ENCODE measurements at regions not wholly inside any gene's neighbourhood (a gene's known extent, or its start where the extent isn't known, plus 50 kb on each side); places are given as distances from the start of the nearest gene placed in this dataset.

DNA sequence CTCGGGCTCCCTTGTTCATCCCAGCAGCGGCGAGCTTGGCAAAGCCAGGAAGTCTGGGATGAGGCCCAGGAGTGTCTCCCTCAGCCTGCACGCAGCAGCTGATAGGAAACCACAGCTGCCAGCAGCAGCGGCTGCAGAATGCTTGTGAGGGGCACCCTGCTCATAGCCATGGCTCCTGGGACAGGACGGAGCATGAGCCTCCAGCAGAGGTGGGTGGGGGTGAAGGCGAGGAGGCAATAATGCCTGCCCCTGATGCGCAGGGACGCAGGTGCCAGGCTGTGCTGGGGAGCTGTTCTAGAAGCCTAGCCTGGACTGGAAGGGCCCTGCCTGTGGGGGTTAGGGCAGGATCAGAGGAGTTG is 157.9 kb downstream of the CD83 start:
- no peak for DNase-seq (ENCODE audit: low spot score)

DNA sequence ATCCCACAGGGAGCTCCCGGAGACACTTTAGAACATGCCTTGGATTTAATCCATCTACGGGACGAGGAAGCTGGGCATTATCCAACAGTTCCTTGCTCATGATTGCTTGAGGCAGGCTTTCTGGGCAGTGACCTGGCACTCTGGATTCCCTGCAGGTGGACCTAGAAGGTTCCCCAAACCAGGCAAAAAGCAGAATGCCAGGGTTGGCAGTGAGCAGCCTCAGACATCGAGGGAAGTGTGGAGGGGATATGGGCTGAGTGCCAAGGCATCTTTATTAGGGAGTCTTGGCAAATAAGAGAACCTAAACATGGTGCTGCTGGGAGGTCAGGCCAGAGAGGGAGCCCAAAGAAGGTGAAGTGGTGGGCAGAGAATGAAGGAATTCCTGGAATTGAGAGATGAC is 158.5 kb downstream of the CD83 start:
- no peak for DNase-seq (ENCODE audit: low spot score)

DNA sequence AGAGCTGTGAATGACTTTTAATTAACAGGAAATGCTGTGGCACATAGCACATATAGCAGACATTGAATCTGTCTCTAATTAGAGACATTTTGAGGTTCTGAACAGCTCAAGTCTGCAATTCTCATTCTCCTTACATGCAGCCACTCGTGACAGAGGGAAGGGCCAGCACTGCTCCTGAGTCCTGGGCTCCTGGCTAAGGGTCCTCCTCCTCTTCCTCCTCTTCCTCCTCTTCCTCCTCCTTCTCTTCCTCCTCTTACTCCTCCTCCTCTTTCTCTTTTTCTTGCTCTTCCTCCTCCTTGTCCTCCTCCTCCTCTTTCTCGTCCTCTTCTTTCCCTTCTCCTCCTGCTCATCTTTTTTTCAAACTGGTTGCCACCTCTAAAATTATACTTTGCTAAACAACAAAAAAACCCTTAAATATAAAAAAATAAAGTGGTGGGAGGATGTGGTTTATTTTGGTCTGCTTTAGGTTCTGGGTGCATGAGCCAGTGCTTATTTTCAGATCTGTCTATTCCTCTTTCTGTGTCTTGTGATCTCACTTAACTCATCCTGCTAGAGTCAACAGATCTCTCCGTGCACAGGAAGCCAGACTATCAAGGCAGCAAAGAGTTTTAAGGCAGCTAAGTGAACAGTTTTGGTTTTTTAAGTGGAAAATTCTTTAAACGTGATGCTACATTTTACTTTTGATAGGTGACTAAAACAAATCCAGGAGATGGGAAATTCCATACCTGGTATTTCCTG is 159.3 kb downstream of the CD83 start:
- DNase-seq (ENCODE audit: low spot score): peak; percentile 72

DNA sequence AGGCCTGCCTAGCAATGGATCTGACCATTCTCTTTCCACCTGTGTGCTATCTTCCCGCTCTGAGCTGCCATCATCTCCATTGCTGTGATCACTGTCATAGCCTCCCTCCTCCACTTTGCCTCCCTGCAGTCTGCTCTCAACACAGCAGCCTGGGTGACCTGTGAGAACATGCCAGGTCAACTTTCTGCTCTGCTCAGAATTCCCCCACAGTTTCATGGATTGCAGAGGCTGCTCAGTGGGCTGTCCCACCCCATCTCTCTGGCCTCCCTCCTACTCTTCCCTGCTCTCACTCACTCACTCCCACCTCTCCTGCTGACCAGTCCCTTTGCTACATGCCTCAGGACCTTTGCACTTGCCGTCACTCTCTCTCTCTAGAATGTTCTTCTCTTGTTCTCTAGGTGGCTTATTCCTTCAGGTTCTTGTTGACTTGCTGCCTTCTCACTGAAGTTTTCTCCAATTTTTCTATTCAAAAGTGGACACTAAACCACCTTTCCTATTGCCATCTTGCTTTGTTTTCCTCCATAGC is 159.9 kb downstream of the CD83 start:
- DNase-seq (ENCODE audit: low spot score): no peak

DNA sequence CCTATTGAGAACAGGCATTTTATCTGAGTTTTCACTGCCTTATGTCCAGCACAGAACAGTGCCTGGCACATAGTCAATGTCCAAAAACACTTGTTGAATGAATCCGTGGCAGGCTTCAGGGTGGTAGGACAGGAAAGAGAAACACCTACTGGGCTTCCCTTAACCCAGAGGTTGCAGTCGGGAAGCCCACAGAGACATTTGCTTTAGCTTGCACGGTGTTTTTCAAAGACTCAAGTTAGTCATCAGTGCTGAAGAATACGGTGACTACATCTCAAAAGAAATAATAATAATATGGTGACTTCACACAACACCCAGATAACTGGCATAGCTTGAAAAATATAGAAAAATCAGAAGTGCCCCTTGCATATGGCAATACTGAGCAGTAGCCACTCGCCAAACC is 160.4 kb downstream of the CD83 start:
- no peak for DNase-seq (ENCODE audit: low spot score)

DNA sequence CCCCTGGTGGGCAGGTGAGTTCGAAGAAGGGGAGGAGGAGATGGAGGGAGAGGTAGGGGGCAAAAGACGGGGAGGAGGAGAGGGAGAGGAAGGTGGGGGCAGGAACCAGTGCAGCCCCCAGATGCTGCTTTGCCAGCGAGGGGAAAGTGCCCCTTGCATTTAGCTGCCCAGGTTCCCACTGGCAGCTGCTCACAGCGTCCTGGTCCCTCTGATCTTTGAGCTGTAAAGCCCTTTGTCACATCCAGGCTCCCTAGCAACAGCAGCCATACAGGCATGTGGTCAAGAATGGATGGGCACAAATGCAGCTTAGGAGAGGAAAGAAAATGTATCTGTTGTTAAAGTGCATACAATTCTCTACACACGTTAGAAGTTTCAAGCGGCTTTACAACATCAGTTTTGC is 160.9 kb downstream of the CD83 start:
- no peak for DNase-seq (ENCODE audit: low spot score)

DNA sequence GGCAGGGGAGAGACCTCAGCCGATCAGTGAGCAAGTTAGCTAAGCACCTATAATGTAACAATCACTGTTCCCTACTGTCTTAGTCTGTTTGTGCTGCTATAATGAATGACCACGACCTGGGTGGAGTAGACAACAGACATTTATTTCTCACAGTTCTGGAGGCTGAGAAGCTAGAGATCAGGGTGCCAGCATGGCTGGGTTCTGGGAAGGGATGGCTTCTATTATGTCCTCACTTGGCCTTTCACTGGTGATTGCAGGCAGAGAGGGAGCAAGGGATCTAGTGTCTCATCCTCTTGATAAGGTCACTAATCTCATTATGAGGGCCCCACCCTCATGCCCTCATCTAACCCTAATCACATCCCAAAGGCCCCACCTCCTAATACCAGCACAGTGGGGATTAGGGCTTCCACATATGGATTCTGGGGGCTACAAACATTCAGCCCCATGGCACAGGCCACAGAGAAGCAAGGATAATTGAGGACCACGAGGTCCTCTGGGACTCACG is 162.5 kb downstream of the CD83 start:
- DNase-seq (ENCODE audit: low spot score): no peak

DNA sequence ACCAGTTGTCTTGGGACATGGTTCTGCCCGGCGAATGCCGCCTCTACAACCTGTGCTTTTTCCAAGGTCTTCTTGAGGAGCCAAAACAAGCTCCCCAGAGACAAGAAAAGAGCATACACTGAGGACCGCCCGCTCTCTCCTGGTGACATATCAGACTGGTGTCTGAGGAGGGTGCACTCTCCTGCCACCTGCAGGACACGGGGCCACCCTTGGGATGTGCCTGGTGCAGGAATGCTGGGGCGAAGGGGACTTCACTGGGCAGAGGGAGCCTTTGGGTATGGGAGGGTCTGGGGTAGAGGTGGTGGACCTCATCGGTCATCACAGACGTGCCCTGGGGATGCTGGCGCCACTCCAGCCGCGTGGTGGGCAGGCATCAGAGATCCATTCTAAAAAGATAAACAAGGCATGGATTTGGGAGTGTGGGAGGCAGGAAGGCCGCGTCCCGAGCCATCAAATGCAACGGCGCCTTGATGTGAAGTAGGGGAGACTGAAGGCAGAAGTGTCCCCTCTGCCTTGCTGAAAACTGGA is 163.3 kb downstream of the CD83 start:
- no peak for DNase-seq (ENCODE audit: low spot score)

DNA sequence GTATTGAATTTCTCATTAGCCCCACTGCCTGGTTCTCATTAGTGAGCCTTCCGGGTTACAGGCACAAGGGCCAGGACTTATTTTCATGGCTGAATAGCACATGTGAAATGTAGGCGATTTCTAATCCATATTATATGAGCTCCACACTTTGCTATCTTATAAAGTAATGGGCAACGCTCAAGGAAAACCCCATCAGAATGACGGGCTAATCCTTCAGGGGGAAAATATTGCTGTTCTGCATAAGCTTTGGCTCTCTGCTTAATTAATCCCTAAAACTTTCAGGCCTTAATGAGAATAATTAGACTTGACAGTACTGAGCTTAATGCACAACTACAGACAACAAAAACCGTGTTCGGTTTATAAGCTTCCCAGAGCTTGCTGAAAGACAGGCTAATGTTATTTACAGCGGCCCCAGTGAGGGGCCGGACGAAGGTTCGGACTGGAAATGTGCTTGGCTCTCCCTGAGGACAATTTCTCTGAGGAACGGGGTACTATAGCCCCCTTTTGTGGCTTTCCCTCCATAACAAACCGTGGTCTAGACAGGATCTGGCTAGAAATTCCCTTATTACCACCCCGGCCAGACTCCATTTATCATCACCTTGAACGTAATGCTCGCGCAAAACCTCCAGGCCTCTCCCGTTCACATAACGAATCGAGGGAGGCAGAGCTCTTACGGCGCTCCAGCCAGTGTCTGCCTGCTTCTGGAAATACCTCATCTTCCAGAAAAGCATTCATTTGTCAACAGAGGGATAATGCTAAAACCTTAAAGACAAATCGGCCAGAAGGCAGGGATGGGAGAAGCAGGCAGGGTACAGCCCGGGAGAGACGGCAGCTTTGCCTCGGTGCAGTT is 164.5 kb downstream of the CD83 start:
- DNase-seq (ENCODE audit: low spot score): no peak

DNA sequence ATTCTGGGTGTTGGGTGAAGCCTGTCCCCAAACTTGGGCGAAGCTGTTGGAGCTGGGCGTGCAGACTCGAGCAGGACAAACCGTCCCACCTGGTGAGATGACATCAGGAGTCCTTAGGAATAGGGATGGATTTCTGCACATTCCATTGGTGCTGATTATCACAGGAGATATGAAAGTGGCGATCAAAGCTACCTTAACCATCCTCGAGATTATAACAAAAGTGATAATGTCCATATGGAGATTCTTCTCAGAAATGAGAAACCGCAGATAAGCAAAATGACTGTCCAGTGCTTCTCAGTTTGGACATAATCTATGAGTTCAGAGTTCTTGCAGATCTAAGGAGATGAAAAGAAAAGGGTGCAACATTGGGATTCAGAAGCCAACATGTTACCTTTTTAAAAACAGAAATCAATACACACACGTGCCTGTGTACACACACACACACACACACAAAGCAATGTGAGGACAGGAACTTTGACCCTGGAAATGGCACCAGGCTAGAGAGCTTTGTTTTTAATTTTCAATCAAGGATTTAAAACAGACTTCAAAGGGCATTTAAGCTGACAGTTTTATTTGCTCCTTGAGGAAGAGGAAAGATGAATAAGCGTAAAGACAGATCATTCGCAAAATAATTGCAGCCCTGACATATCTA is 165.4 kb downstream of the CD83 start:
- no peak for DNase-seq (ENCODE audit: low spot score)

DNA sequence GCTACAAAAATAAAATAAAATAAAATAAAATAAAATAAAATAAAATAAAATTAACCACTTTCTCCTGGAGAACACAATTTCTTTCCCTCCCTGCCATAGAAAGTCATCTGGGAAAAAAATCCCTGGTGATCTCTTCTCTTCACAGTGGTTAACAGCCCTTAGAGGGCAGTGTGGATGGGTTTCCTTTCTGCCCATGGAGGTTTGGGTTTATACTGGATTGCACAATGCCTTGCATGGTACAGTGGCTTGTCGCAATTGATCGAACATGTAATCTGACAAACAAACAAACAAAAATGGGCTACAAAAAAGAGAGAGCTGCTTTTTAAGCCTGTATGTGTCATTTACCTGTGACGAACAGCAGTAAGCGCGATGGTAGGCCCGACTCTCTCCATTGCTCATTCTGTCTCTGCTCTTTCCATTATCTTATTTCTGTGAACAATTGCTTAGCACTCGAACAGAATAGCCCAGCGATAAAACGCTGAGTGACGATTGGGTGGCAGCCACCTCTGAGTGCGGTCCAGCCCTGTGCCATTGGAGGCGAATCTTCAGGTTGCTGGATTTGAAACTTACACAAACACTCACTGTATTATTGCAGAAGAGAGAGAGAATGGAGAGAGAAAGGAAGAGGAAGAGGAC is 166.1 kb downstream of the CD83 start:
- no peak for DNase-seq (ENCODE audit: low spot score)

DNA sequence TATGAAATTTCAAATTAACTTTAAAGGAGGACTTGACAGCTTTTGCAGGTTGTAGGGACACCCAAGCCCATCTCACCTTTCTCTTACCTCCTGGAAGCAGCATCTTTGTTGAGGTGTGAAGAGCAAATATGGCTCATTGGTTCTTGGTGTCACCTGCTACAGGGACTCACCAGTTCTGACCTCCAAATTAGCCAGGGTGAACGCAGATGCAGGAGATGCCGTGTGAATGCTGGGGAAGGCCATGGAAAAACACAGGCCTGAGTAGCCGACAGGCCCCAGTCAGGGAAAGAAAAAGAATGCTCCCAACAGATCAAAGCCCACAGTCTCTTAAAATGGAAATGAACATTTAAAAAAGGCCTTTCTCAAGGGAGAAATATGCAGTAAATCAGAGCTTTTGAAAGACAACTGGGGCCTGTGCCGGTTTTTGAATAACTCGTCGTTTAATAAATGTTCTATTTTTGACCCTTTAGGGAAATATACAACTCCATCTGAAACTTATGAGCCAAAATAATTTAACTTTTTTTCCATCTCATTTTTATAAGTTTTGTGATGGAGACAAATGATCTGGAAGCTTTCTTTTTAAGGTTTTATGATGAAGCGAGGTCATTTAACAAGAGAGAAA is 167.5 kb downstream of the CD83 start:
- no peak for DNase-seq (ENCODE audit: low spot score)

DNA sequence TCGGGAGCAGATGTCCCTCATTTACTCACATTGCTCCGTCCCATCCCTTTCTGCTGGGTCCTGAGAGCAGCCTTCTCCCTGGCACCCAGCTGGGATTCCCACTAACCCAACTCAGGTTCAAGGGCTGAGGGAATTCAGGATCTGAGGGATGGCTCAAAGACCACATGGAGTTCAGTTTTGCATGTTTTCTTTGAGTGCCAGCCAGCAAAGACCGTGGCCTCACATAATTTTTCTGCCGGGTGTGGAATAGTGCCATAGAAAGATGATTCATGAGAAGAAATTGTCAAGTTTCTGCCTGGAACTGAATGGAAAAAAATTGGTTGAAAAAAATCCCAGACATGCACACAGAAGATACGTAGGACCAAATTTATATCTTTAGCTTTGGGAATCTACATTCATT is 168.6 kb downstream of the CD83 start:
- no peak for DNase-seq (ENCODE audit: low spot score)

DNA sequence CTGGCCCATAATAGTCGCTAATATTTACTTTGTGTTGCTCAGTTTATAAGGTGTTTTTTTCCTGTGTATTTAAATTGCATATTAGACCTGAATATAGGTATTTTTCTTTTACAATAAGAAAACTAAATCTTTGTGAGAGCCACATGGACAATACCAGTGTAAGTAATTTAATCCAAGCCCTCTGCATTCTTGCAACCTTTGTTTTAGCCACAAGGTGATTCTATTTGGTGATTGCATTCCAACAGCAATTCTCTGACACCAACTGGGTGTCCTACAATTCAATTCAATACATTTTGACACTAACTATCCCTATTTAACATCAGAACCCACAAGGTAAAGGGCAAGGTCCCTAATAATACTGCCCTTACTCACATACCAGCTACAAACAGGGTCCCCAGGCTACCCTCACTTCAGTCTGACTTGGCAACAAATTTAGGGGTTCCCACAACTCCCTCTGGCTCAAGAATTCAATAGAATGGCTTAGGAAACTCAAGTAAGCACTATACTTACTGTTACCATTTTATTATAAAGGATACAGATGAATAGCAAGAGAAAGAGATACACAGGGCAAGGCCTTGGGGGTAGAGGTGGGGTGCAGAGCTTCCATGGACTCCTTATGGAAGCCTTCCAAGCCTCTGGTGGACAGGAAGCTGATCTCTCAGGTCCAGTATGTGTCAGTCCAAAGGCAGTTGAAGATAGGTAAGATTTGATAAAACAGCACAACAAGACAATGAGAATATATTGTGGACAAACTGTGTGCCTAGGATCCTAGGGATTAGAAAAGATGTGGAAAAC is 169.3 kb downstream of the CD83 start:
- DNase-seq (ENCODE audit: low spot score): no peak

DNA sequence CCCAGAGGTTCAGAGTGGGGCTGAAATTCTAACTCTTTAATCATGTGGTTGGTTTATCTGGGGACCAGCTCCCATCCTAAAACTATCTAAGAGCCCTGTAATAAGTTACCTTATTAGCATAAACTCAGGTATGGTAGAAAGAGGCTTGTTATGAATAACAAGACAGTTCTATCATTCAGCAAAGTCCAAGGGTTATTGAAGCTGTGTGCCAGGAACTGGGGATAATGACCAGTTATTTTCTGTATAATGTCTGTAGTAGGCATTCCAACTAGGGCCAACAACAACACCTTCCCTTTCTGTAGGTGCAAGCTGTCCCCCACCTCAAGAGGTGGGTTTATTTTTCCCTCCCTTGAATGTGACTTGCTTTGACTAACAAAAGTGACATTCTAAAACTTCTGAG is 170.1 kb downstream of the CD83 start:
- no peak for DNase-seq (ENCODE audit: low spot score)

DNA sequence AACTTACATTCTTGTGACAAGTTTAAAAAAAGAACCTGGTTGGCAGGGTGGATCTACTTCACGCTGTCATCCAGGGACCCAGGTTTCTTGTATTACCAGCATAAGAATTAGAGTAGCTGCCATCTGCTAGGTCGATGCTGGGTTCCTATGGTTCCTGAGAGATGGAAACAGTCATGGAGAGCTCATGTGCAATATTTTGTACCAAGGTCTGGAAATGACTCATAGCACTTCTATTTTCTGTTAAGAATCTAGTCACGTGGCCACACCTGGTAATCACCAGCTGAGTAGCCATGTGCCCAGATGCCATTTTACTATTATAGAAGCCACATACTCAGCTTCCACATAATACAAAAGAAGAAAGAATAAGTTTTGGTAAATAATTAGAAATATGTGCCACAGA is 171.3 kb downstream of the CD83 start:
- no peak for DNase-seq (ENCODE audit: low spot score)

DNA sequence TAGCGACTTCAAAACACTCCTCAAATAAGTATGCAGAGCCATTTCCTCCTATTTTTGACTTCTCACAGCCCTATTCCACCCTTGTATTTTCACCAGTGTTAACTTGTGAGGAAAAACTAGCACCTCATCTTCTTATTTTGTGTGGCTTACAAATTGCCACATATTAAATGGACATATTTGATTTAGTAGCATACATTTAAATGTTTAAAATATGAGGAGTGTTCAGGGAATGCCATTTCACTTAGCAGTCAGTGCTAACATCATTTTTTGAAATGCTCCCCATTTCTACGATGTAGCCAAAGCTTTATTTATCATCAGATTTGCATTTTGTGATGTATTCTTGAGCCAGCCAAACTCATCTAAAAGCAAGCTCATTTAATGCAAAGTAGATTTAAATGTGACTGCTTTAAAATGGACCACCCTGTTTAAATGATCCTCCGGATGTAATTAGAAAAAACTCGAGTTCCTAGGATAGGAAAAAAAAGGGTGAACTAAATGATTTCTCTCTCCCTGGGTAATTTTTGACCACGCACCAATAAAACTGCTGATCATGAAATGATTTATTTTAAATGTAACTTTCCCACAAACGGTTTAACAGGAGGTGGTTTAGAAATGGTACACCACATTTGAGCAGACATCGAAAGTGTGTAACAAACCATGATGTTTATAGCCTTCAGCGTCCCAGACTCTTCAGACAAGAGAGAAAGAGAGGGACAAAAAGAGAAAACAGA is 172.6 kb downstream of the CD83 start:
- no peak for DNase-seq (ENCODE audit: low spot score)

DNA sequence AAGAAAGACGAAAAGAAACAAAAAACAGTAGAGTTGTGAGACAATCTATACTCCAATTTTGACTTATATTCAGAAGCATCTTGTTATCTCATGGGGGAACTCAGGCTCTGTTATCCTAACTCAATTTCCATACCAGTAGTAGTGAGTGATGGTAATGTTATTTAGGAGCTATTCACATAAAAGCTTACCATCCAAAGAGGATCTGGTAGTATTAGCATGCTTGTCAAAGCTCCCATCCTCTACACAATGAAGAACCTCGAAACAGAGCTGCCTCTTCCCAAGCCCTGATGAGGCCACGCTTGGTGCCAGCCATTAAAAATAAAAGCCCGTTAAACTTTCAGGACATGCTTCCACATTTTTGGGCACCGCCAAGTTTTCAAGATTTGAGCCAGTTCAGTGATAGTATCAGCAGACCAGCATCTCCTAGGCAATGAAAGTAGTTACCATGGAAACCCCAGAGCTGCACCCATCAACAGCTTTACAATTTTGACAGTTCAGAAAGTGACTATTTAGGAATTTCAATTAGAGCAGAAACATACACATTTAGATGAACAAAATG is 173.3 kb downstream of the CD83 start:
- no peak for DNase-seq (ENCODE audit: low spot score)

DNA sequence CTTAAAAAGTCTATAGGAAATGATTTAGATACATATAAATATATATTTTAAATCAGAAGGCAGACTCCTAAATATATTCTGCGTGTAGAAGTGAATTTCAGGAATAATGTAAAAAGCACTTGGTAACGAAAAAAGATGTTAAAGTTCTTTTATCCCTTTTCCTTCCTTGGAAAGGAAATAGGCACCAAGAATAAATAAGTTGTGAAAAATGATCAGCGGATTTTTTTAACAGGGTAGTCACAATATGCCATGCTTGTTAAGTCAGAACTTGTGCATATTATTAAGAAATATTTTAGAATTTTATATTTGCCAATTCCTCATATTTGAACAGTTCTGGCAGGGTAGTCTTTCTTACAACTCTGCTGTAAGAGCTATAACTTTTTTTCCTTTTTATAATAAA is 173.8 kb downstream of the CD83 start:
- no peak for DNase-seq (ENCODE audit: low spot score)

DNA sequence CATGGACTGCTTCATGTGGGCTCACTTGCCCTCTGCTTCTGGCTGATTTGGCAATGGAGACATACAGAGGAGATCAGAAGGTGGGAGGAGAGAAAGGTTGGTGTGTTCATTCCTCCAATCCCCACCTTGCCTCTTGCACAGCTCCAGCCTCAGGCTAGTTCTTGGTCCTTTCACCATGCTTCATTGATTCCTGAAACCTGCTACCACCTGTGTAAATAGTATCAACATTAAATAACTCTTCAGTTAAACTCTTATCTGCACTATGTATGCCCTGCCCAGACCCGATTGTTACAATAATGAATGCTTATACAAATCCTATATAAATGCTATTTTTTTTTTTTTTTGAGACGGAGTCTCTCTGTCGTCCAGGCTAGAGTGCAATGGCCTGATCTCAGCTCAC is 174.5 kb downstream of the CD83 start:
- DNase-seq (ENCODE audit: low spot score): no peak
